ENCODE measurements at regions not wholly inside any gene's neighbourhood (a gene's known extent, or its start where the extent isn't known, plus 50 kb on each side); places are given as distances from the start of the nearest gene placed in this dataset.

DNA sequence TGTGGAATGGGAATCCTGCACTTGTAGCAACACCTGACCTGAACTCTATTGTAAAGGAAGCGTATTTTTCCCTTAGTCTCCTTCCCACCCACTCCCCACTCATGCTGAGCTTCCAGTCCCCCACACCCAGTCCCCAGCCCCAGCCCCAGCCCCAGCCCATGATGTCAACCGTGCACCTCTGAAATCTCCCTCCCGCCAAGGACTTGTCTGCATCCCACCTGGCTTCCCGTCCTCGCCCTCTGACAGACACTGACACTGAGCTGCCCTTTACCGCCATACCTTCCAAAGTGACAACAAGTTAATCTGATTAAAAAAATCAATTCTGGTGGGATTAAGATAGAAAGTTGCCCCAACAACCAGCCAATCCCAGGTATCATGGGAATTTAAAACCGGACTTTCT lies 213.6 kb upstream of the CELF4 start:
- TF ChIP-seq POLR2A (IDR thresholded peaks at IDR 0.05) (no peak), POLR2AphosphoS5 (IDR thresholded peaks at IDR 0.05) (no peak)
- TF ChIP-seq, protein P1, sequence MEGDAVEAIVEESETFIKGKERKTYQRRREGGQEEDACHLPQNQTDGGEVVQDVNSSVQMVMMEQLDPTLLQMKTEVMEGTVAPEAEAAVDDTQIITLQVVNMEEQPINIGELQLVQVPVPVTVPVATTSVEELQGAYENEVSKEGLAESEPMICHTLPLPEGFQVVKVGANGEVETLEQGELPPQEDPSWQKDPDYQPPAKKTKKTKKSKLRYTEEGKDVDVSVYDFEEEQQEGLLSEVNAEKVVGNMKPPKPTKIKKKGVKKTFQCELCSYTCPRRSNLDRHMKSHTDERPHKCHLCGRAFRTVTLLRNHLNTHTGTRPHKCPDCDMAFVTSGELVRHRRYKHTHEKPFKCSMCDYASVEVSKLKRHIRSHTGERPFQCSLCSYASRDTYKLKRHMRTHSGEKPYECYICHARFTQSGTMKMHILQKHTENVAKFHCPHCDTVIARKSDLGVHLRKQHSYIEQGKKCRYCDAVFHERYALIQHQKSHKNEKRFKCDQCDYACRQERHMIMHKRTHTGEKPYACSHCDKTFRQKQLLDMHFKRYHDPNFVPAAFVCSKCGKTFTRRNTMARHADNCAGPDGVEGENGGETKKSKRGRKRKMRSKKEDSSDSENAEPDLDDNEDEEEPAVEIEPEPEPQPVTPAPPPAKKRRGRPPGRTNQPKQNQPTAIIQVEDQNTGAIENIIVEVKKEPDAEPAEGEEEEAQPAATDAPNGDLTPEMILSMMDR (IDR thresholded peaks at IDR 0.05 in 8 of 11, conservative IDR thresholded peaks at IDR 0.05 in 3 of 11): no peak
